NCI-H146 treated with DMSO at 0.1 percent for 48 hours (cell line): ENCODE measurements at regions not wholly inside any gene's neighbourhood (a gene's known extent, or its start where the extent isn't known, plus 50 kb on each side); places are given as distances from the start of the nearest gene placed in this dataset.
"Not testable (repeated sequence)": the region's sequence is repeated elsewhere in the genome, so short reads cannot be mapped to it uniquely, and the experiment has no call there.

Source experiments
- DNase-seq: peaks from one replicate; lab custom pipeline; 2025; ENCODE audit not compliant: unreplicated experiment; lab: John Stamatoyannopoulos, UW

DNA sequence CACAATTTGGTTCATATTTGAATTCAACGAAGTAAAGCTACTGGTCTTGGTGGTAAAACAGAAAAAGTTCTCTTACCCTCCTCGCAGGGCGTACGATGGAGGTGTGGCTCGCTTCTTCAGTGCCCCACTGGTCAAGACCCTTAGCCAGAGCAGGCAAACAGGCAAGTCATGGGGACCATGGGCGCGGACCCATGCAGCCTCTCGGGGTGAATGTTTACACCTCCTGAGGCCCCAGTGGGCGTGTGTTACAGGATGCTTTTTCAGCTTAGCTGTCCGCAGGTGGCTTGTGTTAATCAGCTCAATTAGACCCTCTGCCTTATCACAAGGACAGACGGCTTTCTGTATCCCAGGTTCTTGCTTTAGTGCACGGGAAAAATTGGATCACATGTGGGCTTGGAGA is 991.8 kb downstream of the GBE1 start:
- no peak for DNase-seq

DNA sequence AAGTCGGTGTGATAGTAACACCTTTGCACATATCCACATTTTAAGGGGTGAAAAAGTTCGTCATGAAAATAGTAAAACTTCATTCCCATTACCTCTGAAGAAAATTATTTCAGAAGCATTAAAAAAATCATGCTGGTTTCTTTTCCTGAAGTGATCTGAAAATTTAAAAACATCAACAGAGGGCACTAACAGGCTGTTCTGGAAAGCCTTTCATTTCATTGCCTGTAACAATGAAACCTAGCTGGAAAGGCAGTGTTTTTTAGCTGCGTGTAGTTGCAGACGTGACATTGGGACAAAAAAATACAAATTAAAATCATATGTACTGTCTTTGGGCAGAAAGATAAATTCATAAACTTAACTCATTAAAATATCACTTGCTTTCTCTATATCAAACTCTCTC is 993.8 kb downstream of the GBE1 start:
- no peak for DNase-seq

DNA sequence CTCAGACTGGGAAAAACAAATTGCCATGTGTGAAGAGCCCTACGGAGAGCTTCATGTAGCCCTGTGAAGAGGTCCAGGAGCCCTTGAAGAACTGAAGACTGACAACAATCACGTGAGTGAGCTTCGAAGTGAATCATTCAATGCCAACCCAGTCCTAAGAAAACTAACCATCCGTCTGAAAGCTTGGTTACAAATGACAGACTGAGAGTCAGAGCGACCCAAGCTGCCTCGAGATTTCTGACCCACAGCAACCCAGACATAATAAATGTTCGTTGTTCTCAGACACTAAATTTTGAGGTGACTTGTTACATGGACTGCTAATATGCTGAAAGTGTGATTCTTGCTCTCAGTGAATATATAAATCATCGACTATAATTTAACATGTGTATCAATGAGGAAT is 987.2 kb upstream of the ROBO1 start:
- no peak for DNase-seq

DNA sequence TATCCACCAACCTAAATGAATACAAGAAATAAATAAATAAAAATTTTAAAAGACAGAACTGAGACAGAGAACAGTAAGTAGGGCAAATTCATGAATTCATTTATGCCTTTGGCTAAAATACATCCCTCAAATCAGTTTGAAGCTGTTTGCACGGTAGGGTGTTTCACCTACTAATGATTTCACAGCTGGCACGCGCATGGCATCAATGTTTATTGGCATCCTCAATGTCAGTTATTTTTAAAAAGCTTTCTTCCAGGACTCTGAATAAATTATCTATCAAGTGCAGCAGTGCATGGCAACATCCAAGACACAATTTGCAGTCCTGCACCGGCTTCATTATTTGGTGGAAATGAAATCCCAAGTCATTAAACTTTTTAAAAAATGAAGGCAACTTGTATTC is 985.2 kb upstream of the ROBO1 start:
- DNase-seq, result no peak

DNA sequence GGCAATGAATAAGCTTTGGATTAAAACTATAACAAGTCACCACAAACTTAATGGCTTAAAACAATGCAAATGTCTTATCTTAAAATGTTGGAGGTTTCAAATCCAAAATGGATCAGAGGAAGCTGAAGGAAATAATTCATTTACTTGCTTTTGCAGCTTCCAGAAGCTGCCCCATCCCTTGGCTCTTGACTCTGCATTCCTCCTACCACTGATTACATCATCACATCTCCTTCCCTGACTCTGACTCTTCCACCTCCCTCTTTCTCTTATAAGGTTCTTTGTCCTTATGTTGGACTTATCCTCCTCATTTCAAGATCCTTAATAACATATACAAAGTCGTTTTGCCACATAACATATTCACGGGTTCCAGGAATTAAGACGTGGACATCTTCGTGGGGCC is 982.8 kb upstream of the ROBO1 start:
- no peak for DNase-seq

DNA sequence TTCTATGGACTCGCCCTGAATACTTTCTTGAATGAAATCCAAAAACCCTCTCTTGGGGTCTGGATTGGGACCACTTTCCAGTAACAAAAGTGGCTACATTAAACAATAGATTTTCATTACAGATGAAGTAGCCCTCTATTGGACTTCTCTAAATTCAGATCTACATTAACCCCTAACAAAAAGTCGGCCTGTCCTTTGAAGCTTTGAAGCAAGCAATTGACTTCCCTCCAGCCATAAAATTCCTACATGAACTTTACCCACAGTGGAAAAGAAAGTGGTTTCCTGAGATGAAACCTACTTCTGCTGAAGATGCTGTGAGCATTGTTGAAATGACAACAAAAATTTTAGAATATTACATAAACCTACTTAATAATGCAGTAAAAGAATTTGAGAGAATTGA is 967.1 kb upstream of the ROBO1 start:
- no peak for DNase-seq

DNA sequence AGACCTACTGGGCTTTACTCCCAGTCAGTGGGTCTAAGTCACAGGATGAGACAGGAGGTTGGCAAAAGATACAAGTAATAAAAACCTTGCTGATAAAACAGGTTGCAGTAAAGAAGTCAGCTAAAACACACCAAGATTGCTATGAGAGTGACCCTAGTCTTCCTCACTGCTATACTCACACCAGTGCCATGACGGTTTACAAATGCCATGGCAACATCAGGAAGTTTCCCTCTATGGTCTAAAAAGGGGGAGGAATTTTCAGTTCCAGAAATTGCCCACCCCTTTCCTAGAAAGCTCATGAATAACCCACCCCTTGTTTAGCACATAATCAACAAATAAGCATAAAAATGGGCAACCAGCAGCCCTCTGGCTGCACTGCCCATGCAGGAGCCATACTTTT is 966.7 kb upstream of the ROBO1 start:
- no peak for DNase-seq

DNA sequence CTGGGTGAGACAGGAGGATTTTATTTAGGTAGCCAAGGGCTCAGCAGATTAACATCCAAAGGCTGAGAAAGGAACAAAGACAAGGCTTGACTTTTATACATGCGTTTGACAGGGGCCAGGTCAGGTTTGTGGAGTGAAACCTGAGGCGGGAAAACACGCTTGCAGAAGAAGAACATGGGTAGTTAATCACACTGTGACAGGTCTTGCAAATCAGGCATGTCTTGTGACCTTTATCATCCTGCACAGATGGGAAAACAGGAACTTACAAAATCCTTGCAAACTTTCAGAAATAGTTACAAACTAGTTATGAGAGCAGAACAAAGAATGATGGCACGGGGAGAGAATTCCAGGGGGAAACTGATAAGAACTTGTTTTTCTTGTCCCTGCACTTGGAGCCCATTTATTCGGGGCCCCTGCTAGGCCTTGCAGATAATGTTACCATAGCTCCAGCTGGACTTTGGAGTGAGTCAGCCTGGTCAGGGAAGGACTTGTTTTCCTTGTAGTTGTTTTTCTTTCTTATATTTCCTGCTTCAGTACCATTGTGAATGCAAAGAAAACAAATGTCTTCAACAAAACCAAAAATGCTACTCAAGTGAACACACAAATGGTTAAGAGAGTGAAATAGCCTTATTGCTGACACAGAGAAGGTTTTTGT is 965.9 kb upstream of the ROBO1 start:
- DNase-seq, result no peak

DNA sequence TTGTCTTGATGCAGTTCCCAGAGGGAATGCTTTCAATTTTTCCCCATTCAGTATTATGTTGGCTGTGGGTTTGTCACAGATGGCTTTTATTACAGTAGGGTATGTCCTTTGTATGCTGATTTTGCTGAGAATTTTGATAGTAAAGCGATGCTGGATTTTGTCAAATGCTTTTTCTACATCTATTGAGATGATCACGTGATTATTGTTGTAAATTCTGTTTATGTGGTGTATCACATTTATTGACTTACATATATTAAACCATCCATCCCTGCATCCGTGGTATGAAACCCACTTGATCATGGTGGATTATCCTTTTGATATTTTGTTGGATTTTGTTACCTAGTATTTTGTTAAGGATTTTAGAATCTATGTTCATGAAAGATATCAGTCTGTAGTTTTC is 959.8 kb upstream of the ROBO1 start:
- not testable (repeated sequence) for DNase-seq

DNA sequence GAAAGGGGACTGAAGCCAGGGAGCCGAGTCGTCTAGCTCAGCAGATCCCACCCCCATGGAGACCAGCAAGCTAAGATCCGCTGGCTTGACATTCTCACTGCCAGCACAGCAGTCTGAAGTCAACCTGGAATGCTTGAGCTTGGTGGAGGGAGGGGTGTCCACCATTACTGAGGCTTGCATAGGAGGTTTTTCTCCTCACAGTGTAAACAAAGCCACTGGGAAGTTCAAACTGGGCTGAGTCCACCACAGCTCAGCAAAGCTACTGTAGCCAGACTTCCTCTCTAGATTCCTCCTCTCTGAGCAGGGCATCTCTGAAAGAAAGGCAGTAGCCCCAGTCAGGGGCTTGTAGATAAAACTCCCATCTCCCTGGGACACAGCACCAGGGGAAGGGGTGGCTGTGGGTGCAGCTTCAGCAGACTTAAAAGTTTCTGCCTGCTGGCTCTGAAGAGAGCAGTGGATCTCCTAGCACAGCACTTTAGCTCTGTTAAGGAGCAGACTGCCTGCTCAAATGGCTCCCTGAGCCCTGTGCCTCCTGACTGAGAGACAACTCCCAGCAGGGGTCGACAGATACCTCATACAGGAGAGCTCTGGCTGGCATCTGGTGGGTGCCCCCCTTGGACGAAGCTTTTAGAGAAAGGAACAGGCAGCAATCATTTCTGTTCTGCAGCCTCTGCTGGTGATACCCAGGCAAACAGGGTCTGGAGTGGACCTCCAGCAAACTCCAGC is 942.0 kb upstream of the ROBO1 start:
- not testable (repeated sequence) for DNase-seq

DNA sequence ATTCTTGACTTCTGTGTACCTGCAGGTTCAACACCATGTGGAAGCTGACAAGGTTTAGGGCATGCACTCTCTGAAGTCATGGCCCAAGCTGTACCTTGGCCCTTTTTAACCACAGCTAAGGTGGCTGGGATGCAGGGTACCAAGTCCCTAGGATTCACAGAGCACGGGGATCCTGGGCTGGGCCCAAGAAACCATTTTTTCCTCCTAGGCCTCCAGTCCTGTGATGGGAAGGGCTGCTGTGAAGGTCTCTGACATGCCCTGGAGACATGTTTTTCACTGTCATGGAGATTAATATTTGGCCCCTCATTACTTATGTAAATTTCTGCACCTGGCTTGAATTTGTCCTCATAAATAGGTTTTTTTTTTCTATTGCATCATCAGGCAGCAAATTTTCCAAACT is 937.5 kb upstream of the ROBO1 start:
- DNase-seq, result no peak

DNA sequence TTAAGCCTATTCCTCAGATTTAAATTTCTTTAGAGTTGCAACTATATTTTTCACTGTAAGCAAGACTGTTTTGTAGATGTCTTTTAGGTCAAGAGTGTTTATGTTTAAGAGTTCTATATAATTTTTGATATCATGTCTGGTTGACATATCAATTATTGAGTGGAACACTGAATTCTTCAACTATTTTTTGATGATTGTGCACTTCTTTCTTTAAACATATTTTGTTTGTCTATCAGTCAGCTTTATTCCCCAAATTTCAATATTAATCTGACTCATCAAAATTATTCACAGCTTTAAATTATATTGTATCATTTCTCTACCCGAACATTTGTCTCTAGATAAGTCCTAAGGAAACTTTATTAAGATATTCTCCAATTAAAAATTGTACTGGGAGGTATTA is 933.6 kb upstream of the ROBO1 start:
- DNase-seq, result no peak

DNA sequence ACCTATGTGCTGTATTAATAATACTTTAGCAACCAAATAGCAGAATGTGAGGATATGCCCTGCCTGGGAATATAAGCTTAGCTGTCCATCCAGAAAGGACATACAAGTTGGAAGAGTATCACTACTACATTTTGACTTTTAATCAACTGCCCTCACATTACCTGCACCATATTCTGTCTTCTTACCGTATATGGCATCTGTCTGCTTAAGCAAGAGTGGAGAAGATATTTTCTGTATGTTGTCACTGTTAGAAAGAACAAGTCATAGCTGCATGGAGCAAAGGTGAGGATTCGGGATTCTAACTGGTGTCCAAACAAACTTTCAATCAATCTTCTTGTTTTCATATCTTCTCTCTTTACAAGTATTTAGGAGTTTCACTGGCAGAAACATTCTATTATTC is 929.5 kb upstream of the ROBO1 start:
- no peak for DNase-seq

DNA sequence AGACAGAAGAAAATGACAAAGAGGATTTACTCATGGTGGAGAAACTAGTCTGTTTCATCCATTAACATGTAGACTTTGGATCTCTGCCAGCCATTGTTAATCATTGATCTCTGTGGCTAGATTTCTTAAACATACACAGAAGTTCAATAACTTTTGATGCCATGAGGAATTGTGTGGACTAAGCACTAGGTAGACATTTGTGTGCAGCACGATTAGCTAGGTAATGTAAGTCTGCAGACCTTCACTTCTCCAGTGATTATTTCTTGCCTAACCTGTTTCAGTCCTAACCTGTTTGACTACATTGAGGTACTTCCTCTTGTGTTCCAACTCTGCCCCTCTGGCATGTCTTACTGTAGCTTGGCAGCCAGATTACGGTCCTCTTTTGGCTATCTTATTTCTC is 928.5 kb upstream of the ROBO1 start:
- DNase-seq, result no peak

DNA sequence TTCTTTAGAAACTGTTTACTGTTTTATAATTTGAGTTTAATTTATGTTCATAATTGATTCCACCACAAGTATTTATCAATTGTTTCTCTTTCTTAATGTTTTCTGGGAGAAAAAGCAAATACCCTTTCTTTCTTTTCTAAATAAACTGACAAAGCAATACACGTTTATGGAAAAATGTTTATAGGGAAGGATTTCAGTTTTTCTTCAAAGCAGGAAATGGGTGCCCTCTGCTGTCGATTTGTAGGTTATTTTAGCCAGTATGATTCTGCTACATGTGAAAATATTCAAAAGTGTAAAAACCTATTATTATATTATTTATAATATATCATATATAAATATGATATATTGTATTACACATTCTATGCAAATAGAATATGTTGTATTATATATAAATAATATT is 921.0 kb upstream of the ROBO1 start:
- no peak for DNase-seq

DNA sequence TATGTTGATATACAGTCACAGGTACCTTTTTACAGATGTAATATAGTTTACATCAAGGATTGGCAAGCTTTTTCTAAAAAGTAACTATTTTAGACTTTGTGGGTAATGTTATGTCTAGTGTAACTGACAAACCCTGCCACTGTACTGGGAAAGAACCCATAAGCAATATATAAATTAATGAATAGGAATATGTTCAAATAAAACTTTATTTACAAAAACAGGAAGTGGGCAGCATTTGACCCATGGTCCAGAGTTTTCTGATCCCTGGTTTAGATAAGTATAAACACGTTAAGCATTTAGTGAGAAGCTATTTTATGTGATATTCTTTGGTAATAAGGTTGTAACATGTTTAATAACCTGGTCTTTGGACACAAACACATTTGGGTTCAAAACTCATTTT is 915.2 kb upstream of the ROBO1 start:
- DNase-seq, result no peak

DNA sequence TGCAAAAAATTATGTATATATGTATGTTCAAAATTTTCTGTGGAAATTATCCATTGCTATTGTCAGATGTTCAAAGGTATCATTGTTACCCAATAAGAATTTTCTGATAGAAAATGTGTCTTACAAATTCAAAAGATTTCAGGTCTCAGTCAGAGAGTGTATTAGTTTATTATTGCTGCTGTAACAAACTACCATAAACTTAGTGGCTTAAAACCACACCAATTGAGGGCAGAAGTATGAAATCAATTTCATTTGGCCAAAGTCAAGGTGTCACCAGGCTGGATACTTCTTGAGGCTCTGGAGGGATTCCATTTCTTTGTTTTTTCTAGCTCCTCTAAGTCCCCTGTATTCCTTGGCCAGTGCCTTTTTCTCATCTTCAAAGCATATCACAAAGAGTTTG is 914.4 kb upstream of the ROBO1 start:
- no peak for DNase-seq

DNA sequence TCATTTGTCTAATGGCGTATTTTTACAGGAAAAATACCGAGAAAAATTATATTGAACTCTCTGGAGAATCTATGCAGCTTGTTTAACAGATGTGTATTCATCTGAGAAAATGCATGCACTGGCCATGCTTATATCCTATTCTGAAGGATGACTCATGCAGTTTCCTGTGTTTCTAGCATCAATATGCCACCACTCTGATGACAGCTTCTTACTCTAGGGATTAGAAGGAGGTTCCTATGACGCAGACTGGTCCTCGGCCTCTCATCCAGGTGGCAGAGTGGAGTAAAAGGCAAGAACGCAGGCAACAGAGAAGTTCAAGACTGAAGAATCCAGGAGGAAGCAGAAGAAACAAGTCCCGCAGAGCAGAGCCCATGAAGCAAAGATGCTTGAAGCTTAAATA is 910.0 kb upstream of the ROBO1 start:
- no peak for DNase-seq

DNA sequence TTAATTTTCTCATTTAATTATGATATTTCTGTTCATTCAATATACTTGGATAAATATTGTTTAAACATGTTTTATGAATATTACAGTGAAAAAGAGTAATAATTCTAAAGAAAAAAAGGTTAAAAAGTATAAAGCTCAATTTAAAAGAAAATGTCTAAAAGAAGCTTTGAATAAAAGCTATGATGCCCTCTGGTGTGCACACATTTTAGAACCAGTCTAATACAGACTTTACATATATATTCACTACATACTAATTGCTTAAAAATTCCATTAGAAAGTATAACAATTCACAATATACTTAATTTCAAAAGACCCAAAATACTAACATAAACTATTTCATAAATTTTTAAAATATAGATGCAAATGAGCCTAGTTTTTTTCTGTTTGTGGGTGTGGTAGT is 909.1 kb upstream of the ROBO1 start:
- no peak for DNase-seq

DNA sequence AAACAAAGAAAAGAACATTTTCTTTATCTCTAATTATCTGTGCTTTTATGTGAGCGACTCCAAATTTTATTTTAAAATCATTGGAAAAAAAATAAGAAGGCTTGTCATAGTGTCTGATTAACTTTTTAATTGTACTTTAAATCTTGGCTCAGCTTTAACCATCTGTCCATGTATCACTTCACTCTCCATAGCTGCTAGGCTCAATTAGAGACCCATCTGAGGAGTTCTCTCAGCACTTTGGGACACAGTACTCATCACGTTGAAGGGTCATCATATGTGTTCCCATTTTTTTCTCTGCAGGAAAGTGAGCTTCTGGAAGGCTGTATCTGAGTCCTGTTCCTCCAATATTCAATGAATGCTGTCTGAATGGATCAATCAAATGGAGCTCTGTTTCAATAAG is 908.5 kb upstream of the ROBO1 start:
- DNase-seq, result no peak

DNA sequence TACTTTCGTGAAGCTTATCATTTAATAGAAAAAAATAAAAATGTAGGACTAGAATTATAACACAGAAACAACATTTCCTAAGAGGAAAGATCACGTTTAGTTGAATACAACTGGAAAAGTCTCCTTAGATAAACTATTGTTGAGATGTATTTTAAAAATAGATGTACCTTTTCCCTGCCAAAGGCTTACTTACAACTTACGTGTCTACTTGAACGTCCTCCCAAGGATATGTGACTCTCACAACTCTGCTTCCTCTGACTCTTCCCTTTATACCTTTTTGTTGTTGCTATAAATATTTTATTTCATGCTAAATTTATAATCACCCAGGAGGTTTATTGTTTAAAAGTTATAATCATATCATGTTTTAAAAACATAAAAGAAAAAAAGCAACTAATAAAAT is 908.0 kb upstream of the ROBO1 start:
- DNase-seq, result no peak

DNA sequence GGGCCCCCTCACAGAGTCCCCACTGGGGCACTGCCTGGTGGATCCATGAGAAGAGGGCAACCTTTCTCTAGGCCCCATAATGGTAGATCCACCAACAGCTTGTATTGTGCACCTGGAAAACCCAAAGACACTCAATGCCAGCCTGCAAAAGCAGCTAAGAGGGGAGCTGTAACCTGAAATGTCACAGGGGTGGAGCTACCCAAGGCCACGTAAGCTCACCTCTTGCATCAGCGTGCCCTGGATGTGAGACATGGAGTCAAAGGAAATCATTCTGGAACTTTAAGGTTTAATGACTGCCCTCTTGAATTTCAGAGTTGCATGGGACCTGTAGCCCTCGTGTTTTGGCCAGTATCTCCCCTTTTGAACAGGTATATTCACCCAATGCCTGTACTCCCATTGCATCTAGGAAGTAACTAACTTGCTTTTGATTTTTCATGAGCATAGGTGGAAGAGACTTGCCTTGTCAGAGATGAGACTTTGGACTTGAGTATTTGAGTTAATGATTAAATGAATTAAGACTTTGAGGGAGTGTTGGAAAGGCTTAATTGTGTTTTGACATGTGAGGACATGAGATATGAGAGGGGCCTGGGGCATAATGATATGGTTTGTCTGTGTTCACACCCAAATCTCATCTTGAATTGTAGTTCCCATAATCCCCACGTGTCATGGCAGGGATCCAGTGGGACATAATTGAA is 900.9 kb upstream of the ROBO1 start:
- no peak for DNase-seq

DNA sequence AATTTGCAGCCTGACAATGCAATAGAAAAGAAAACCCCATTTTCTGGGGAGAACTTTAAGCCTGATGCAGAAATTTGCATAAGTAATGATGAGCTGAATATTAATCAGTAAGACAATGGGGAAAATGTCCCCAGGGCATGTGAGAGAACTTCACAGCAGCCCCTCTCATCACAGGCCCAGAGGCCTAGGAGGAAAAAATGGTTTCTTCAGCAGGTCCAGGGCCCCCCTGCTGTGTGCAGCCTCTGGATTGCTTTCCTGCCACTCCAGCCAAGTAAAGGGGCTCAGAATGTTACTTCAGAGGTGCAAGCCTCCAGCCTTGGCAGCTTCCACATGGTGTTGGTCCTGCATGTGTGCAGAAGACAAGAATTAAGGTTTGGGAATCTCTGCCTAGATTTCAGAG is 900.3 kb upstream of the ROBO1 start:
- DNase-seq, result no peak
